GM13977 (cell line): ENCODE measurements at regions not wholly inside any gene's neighbourhood (a gene's known extent, or its start where the extent isn't known, plus 50 kb on each side); places are given as distances from the start of the nearest gene placed in this dataset.

Source experiments
- DNase-seq: peaks from one replicate; pipeline ENCODE4 v3.0.0; 2012; ENCODE audit warnings: low spot score
- CTCF ChIP-seq: IDR thresholded peaks from 2 replicates; pipeline ENCODE4 v1.5.1; 2012; ENCODE audit warnings: mild to moderate bottlenecking, control low read depth; ENCODE audit not compliant: insufficient read depth; ENCODE audit errors: extremely low read depth, missing control alignments
- in situ Hi-C: fragments of 300-500 bp; cut with MboI; formaldehyde crosslinking; loops from one replicate; pipeline ENCODE4 v1.12.0; 2022; ENCODE audit warnings: low sequenced_read_pairs, low pct_unique_long_range_greater_than_20kb, mixed read lengths, inconsistent platforms; ENCODE audit not compliant: unreplicated experiment

GRCh38 chr11:112871909-112872500 lies 89.2 kb upstream of the NCAM1 start:
- no peak for DNase-seq
- in situ Hi-C loops, result no loop called here
- TF ChIP-seq CTCF, result no peak

- in situ Hi-C loops, result no loop called here
- no peak for TF ChIP-seq CTCF
- DNase-seq, result no peak
These were observed 86.2 kb upstream of the NCAM1 start for GRCh38 chr11:112874980-112875379.

- DNase-seq, result no peak
- TF ChIP-seq CTCF, result no peak
- in situ Hi-C loops, result no loop called here
These were observed 83.6 kb upstream of the NCAM1 start for GRCh38 chr11:112877581-112877980.

- in situ Hi-C loops, result no loop called here
- TF ChIP-seq CTCF, result no peak
- DNase-seq, result no peak
These were observed 83.1 kb upstream of the NCAM1 start for GRCh38 chr11:112878033-112878601.

GRCh38 chr11:112880495-112880894 lies 80.7 kb upstream of the NCAM1 start:
- TF ChIP-seq CTCF, result no peak
- in situ Hi-C loops, result no loop called here

GRCh38 chr11:112881461-112881860 lies 79.8 kb upstream of the NCAM1 start:
- no peak for DNase-seq
- in situ Hi-C loops, result no loop called here
- TF ChIP-seq CTCF, result no peak

More at GRCh38 chr11:112880495-112880894, 80.7 kb upstream of the NCAM1 start:
- DNase-seq, result no peak
